ENCODE measurements at regions not wholly inside any gene's neighbourhood (a gene's known extent, or its start where the extent isn't known, plus 50 kb on each side); places are given as distances from the start of the nearest gene placed in this dataset.

DNA sequence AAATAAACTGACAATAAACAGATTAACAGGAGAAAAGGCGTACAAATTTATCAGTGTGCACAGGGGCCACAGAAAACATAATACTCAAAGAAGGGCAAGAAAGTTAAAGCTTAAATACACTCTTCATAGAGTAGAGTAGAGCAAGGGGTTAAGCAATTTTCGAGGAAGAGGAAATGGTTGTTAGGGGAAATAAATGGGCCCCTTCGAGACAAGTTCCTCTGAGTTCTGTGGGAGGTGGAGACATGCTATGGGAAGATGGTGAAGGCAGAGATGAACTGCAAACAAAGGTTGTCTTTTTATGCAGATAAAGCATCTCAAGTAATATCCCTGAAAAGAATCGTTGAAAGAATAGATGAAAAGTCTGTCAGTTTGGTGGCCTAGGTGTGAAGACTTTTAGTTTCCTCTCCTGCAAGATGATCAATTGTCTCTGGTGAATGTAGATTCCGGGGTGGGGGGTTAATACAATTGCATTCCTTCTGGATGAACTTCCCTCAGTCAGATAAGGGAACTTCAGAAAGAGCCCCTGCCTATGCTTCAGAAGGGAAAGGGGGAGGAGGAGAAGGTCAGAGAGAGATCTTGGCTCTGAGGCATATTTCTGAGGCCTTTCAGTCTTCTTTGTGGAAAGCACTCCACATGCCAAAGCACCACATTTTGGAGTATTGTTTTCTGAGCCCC is 127.0 kb downstream of the METTL4 start:
- TF ChIP-seq, protein P1, sequence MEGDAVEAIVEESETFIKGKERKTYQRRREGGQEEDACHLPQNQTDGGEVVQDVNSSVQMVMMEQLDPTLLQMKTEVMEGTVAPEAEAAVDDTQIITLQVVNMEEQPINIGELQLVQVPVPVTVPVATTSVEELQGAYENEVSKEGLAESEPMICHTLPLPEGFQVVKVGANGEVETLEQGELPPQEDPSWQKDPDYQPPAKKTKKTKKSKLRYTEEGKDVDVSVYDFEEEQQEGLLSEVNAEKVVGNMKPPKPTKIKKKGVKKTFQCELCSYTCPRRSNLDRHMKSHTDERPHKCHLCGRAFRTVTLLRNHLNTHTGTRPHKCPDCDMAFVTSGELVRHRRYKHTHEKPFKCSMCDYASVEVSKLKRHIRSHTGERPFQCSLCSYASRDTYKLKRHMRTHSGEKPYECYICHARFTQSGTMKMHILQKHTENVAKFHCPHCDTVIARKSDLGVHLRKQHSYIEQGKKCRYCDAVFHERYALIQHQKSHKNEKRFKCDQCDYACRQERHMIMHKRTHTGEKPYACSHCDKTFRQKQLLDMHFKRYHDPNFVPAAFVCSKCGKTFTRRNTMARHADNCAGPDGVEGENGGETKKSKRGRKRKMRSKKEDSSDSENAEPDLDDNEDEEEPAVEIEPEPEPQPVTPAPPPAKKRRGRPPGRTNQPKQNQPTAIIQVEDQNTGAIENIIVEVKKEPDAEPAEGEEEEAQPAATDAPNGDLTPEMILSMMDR (IDR thresholded peaks at IDR 0.05; ENCODE audit: low read depth, low read length): no peak
- no peak for DNase-seq (ENCODE audit: extremely low read depth, low read depth)

DNA sequence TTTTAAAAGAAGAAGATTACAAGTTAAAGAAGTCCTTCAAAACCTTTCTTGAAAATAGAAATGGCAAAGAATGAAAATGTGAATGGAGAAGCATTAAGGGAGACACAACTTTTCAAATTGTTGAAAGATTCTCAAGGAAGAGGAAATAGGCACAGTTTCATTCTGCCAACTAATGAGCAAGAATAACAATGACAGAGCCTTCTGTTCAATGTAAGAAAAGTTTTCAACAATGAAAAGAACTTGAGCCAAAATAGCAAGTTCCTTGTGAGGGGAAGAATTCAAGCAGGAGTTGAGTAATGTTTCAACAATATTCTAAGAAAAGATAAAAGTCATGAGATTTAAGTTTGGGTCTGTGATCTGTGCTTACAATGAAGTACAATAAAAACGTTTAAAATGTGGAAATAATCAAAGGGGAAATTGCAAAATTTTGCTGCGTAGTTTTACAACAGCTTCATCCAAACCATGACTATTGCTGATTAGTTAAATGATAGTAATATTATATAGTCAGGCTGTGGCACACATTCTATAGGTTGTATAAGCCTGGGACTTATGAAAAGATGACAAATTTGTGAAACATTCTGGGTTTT is 122.6 kb downstream of the METTL4 start:
- TF ChIP-seq, protein P1 (IDR thresholded peaks at IDR 0.05; ENCODE audit: low read depth, low read length): no peak
- DNase-seq (ENCODE audit: extremely low read depth, low read depth): no peak

DNA sequence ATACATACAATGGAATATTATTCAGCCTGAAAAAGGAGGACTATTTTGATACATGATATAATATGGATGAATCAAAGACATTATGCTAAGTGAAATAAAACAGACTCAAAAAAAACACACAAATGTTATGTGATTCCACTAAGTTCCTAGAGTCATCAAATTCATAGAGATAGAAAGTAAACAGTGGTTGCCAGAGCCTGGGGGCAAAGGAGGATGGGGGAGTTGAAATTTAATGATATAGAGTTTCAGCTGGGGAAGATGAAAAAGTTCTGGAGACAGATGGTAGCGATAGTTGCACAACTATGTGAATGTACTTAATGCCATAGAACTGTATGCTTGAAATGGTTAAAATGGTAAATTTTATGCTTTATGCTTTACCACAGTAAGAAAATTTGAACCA is 119.7 kb downstream of the METTL4 start:
- no peak for DNase-seq (ENCODE audit: extremely low read depth, low read depth)
- TF ChIP-seq, protein P1 (IDR thresholded peaks at IDR 0.05; ENCODE audit: low read depth, low read length): no peak

DNA sequence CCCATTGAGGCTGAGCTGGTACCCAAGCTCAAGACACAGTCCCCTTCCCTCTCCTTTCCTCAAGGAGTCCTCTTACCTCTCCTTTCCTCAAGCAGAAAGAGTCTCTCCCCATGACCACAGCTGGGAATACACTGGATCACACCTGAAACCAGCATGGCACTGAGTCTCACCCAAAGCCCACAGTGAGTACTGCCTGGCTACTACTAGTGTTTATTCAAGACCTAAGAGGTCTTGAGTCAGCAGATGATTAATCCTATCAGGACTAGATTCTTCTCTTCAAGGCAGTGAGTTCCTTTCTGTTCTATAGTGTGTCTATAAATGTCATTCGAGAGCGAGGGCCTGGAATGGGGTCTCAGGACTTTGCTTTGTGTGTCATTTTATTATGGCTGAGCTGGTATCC is 111.4 kb downstream of the METTL4 start:
- DNase-seq (ENCODE audit: extremely low read depth, low read depth): no peak
- TF ChIP-seq, protein P1 (IDR thresholded peaks at IDR 0.05; ENCODE audit: low read depth, low read length): no peak

DNA sequence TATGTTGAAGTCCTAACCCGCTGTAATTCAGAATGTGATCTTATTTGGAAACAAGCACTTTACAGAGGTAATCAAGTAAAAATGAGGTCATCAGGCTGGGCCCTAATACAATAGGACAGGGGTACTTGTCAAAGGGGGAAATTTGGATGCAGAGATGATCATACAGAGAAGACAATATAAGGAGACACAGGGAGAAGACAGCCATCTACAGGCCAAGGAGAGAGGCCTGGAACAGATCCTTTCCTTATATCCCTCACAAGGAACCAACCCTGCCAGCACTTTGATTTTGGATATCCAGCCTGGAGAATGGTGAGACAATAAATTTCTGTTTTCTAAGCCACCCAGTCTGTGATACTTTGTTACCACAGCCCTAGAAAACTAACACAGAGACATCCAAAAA is 104.3 kb downstream of the METTL4 start:
- no peak for DNase-seq (ENCODE audit: extremely low read depth, low read depth)
- TF ChIP-seq, protein P1 (IDR thresholded peaks at IDR 0.05; ENCODE audit: low read depth, low read length): no peak

DNA sequence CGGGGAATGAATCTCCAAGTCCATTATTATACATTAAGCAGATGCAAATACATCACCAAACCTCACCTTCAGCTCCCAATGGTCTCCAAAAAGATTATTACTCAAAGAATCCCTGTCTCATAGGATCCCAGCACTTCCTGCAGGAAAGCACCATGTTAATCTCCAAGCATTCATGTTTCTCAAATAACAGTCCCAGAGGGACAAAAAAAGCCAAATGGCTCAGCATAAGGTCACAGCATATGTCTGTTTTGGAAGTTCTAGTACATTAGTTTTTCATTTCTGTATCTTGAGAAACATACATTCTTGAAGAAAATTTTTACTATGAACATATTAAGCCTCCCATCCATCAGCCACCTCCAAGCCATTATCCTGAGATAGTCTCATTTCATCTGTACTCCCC is 103.3 kb downstream of the METTL4 start:
- TF ChIP-seq, protein P1 (IDR thresholded peaks at IDR 0.05; ENCODE audit: low read depth, low read length): no peak
- DNase-seq (ENCODE audit: extremely low read depth, low read depth): no peak

DNA sequence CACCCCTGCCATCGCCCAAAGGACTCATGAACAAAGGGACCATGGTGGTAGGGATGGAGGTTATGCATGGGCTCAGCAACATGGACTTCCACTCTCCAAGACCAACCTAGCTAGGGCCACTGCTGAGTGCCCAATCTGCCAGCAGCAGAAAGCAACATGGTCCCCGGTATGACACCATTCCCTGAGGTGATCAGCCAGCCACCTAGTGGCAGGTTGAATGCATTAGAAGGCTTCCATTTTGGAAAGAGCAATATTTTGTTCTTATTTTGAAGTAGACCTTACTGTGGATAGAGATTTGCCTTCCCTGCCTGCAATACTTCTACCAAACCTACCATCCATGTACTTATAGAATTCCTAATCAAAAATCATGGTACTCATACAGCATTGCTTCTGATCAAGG is 99.8 kb downstream of the METTL4 start:
- DNase-seq (ENCODE audit: extremely low read depth, low read depth): no peak
- TF ChIP-seq, protein P1 (IDR thresholded peaks at IDR 0.05; ENCODE audit: low read depth, low read length): no peak

Measured in AG09319 (cell line).